GM12878 (cell line): ENCODE measurements at regions not wholly inside any gene's neighbourhood (a gene's known extent, or its start where the extent isn't known, plus 50 kb on each side); places are given as distances from the start of the nearest gene placed in this dataset.
A peak's percentile ranks its signal among the peaks of the same experiment; 100 is the strongest.

Experiments used
- ATAC-seq: fragments of 200-7000 bp; cut with Tn5 transposase; 3 replicates; pipeline ENCODE4 v1.9.1; 2020; ENCODE audit warnings: mild to moderate bottlenecking, moderate library complexity
- BruUV-seq: library from RNA; stranded (reverse); fragments of 400-500 nt; replicated peaks from 2 replicates; lab custom pipeline; 2021; lab: Mats Ljungman, UMichigan
- CTCF ChIA-PET: fragments of 300-600 bp; sonication (Branson Sonifier 250); formaldehyde crosslinking; extraction: SDS; loops from one replicate; lab custom pipeline; 2021; ENCODE audit warnings: inconsistent platforms; lab: Yijun Ruan, JAX
- POLR2A ChIA-PET: fragments of 350-600 bp; formaldehyde crosslinking; extraction: SDS; loops from one replicate; lab custom pipeline; 2021; ENCODE audit warnings: inconsistent platforms; lab: Charles Lee
- RAD21 ChIA-PET: fragments of 300-600 bp; sonication (Branson Sonifier 250); formaldehyde crosslinking; loops from one replicate; lab custom pipeline; 2023; ENCODE audit warnings: antibody characterized with exemption; ENCODE audit not compliant: unreplicated experiment; lab: Charles Lee
- SMC1A ChIA-PET: fragments of 300-600 bp; sonication (Branson Sonifier 250); formaldehyde crosslinking; loops from one replicate; lab custom pipeline; 2023; ENCODE audit not compliant: unreplicated experiment, uncharacterized antibody; lab: Charles Lee
- DNase-seq: peaks from one replicate; pipeline ENCODE4 v3.0.0-alpha.2; 2011; ENCODE audit warnings: low read depth, low spot score
- FAIRE-seq: peaks from 3 replicates; lab custom pipeline; 2011; peaks lifted over from hg19 to GRCh38; lab: Jason Lieb, UNC
- H2AFZ ChIP-seq: 2 replicates; pipeline ENCODE4 v1.6.0; 2011; ENCODE audit warnings: low read depth, low read length, control low read depth; ENCODE audit not compliant: control insufficient read depth
- H3K27ac ChIP-seq: 2 replicates; pipeline ENCODE4 v1.5.1; 2011; ENCODE audit warnings: control low read depth; ENCODE audit not compliant: control insufficient read depth, insufficient read depth
- H3K27me3 ChIP-seq, 2 experiments: replicated peaks in 1 of 2; 2 replicates each; pipeline versions ENCODE4 v1.6.0 to v1.6.1; 2011; ENCODE audit warnings: low read length in 1 of 2; ENCODE audit not compliant: control insufficient read depth in 2 of 2, insufficient read depth in 2 of 2
- H3K36me3 ChIP-seq, 2 experiments: 2 replicates each; pipeline ENCODE4 v1.5.1; 2011; ENCODE audit warnings: low read length in 1 of 2; ENCODE audit not compliant: control insufficient read depth in 2 of 2, insufficient read depth in 2 of 2
- H3K4me1 ChIP-seq: 2 replicates; pipeline ENCODE4 v1.6.1; 2011; ENCODE audit warnings: mild to moderate bottlenecking, low read length, moderate library complexity, mixed read lengths; ENCODE audit not compliant: control insufficient read depth, insufficient read depth
- H3K4me2 ChIP-seq: 2 replicates; pipeline ENCODE4 v1.6.0; 2011; ENCODE audit warnings: control low read depth; ENCODE audit not compliant: control insufficient read depth, insufficient read depth
- H3K4me3 ChIP-seq: fragments of 200-600 bp; sonication (generic); 2 replicates; pipeline ENCODE4 v1.5.1; 2016
- H3K79me2 ChIP-seq: 2 replicates; pipeline ENCODE4 v1.6.0; 2011; ENCODE audit warnings: low read length; ENCODE audit not compliant: control insufficient read depth, insufficient read depth
- H3K9ac ChIP-seq: 2 replicates; pipeline ENCODE4 v1.8.0; 2011; ENCODE audit warnings: low read length, control low read depth, mixed read lengths; ENCODE audit not compliant: control insufficient read depth, insufficient read depth
- H3K9me3 ChIP-seq: replicated peaks from 3 replicates; pipeline ENCODE4 v1.5.1; 2011; ENCODE audit warnings: mild to moderate bottlenecking, low read length; ENCODE audit not compliant: control insufficient read depth, insufficient read depth
- H4K20me1 ChIP-seq: 2 replicates; pipeline ENCODE4 v1.6.0; 2011; ENCODE audit not compliant: control insufficient read depth, insufficient read depth
- ASH2L ChIP-seq: fragments of 300-600, 200-600 bp; sonication (generic); IDR thresholded peaks from 2 replicates; pipeline ENCODE4 v1.6.1; 2017; ENCODE audit warnings: low read depth, mild to moderate bottlenecking, borderline replicate concordance
- BRCA1 ChIP-seq: IDR thresholded peaks from 2 replicates; pipeline ENCODE4 v1.6.1; 2011; ENCODE audit warnings: low read depth, low read length, improper control_type of control experiment
- CREB1 ChIP-seq: IDR thresholded peaks from 2 replicates; pipeline ENCODE4 v1.6.1; 2012; ENCODE audit warnings: low read depth, mild to moderate bottlenecking, inconsistent platforms
- EGR1 ChIP-seq, 2 experiments: IDR thresholded peaks; 1 replicate in 1 of 2; 2 replicates in 1 of 2; pipeline ENCODE4 v1.6.1; 2011 to 2012; ENCODE audit warnings: low read depth in 2 of 2, low read length in 2 of 2, borderline replicate concordance in 1 of 2, mild to moderate bottlenecking in 1 of 2, moderate library complexity in 1 of 2
- FOXK2 ChIP-seq: fragments of 450-650 bp; IDR thresholded peaks from 2 replicates; pipeline ENCODE4 v1.6.1; 2017; ENCODE audit warnings: mild to moderate bottlenecking, moderate library complexity
- GATAD2B ChIP-seq: fragments of 450-650 bp; conservative IDR thresholded peaks from 2 replicates; pipeline ENCODE4 v1.6.1; 2017; ENCODE audit warnings: low read depth, mild to moderate bottlenecking, moderate library complexity
- HDAC6 ChIP-seq: fragments of 200-600 bp; sonication (generic); IDR thresholded peaks from one replicate; pipeline ENCODE4 v1.8.0; 2017; ENCODE audit warnings: antibody characterized with exemption; ENCODE audit not compliant: unreplicated experiment
- IRF5 ChIP-seq: fragments of 450-650 bp; IDR thresholded peaks from 2 replicates; pipeline ENCODE4 v1.6.1; 2017; ENCODE audit warnings: borderline replicate concordance
- MYB ChIP-seq: fragments of 150-350 bp; IDR thresholded peaks from 2 replicates; pipeline ENCODE4 v1.6.1; 2014; ENCODE audit warnings: mild to moderate bottlenecking, low read depth, low read length, borderline replicate concordance
- NFYA ChIP-seq: IDR thresholded peaks from 2 replicates; pipeline ENCODE4 v1.6.1; 2011; ENCODE audit warnings: low read depth, mild to moderate bottlenecking, low read length, improper control_type of control experiment, borderline replicate concordance
- NR2F1 ChIP-seq: fragments of 450-650 bp; conservative IDR thresholded peaks from 2 replicates; pipeline ENCODE4 v1.6.1; 2017; ENCODE audit warnings: mild to moderate bottlenecking
- RB1 ChIP-seq: fragments of 450-650 bp; formaldehyde crosslinking; IDR thresholded peaks from 2 replicates; pipeline ENCODE4 v1.6.1; 2017; ENCODE audit warnings: mild to moderate bottlenecking, borderline replicate concordance
- RCOR1 ChIP-seq: conservative IDR thresholded peaks from 2 replicates; pipeline ENCODE4 v1.6.1; 2012; ENCODE audit warnings: low read depth, low read length, improper control_type of control experiment
- SIN3A ChIP-seq: IDR thresholded peaks from 2 replicates; pipeline ENCODE4 v1.6.1; 2012; ENCODE audit warnings: low read depth, low read length, improper control_type of control experiment
- ZBTB40 ChIP-seq: fragments of 450-650 bp; IDR thresholded peaks from 2 replicates; pipeline ENCODE4 v1.6.1; 2016; ENCODE audit warnings: mild to moderate bottlenecking, moderate library complexity, borderline replicate concordance
- ZSCAN29 ChIP-seq: fragments of 450-650 bp; IDR thresholded peaks from 2 replicates; pipeline ENCODE4 v1.6.1; 2017; ENCODE audit warnings: mild to moderate bottlenecking, moderate library complexity
- WGBS: methylation state at CpG from one replicate; pipeline ENCODE4 v1.1.6; 2016; ENCODE audit warnings: low lambda C conversion rate; ENCODE audit not compliant: insufficient replicate concordance, insufficient coverage; ENCODE audit errors: missing lambda C conversion rate; 5-methylcytosine and 5-hydroxymethylcytosine counted together
- in situ Hi-C: fragments of 300-500 bp; cut with MboI; formaldehyde crosslinking; loops from 9 replicates; pipeline ENCODE4 v1.14.3; 2018; ENCODE audit warnings: mixed read lengths
- intact Hi-C: fragments of 100-400 bp; cut with micrococcal nuclease; formaldehyde crosslinking; loops from one replicate; pipeline ENCODE4 v1.14.2; 2022; ENCODE audit not compliant: unreplicated experiment
- TF ChIP-seq, protein P1 (sequence below): IDR thresholded peaks from 2 replicates; pipeline ENCODE4 v1.6.1; 2012; ENCODE audit warnings: low read depth, low read length, improper control_type of control experiment

- no peak for TF ChIP-seq RCOR1
- no peak for TF ChIP-seq NFYA
- no peak for TF ChIP-seq HDAC6
- no peak for TF ChIP-seq RB1
- 0 out of 2 replicates have a peak, but pooled peaks have one; percentile 42 for TF ChIP-seq NR2F1
- TF ChIP-seq EGR1 (IDR thresholded peaks at IDR 0.05; ENCODE audit: borderline replicate concordance in 1 of 2, low read depth in 2 of 2, low read length in 2 of 2) = no peak
These were observed 71.1 kb downstream of the IER5 start (continued) for GRCh38 chr1:181159451-181160140.

DNA sequence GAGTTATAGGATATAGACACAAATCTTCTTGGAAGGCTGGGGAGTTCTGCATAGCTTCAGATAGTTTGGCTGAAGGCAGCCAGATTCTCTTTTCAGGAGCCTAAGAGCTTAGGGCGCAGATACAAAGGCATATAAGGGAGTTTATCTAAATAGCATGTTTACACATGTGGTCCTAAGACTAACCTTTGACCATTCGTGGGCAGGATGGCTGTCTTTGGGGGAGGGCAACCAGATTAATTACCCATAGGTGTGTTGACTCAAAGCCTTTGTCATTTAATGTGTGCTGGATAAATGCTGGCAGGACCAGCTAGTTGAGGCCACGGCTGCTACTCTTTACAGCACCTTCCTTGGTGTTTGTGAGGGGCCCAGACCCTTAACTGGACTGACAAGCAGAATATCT, 71.8 kb downstream of the IER5 start:
- no peak for DNase-seq
- in situ Hi-C loops (loop anchor here (10.0 to 25.0 kb wide), 2 partner anchors 523 to 626 kb away; partner anchors contain the start of gene XPR1), intact Hi-C loops (no loop called here)
- Histone ChIP-seq H3K9me3 (peaks cover 8% of the 10 kb centered on the region), H3K27me3 (no peaks in the 10 kb centered on the region), H3K27ac (no peak overlapping the region), H3K9ac (no peak overlapping the region), H3K4me1 (peaks cover 10% of the 10 kb centered on the region), H2AFZ (no peak overlapping the region), H3K36me3 (no peaks in the 10 kb centered on the region), H3K79me2 (no peaks in the 10 kb centered on the region), H3K4me2 (no peak overlapping the region), H3K4me3 (no peak overlapping the region), H4K20me1 (no peaks in the 10 kb centered on the region)
- ChIA-PET SMC1A (interaction anchor here (1.1 to 5.6 kb wide), 3 partner anchors 18 to 297 kb away, joined by 3 to 65 read pairs (median 5); no protein-coding TSS in a partner anchor), CTCF (interaction anchor here (0.8 to 10.0 kb wide), 2 partner anchors 9 to 19 kb away, joined by 3 to 81 read pairs; no protein-coding TSS in a partner anchor), RAD21 (interaction anchor here (0.8 to 1.1 kb wide), 2 partner anchors 19 to 221 kb away, joined by 3 to 4 read pairs; no protein-coding TSS in a partner anchor), POLR2A (interaction anchor here (0.6 to 1.0 kb wide), 3 partner anchors 8 to 112 kb away, joined by 3 to 4 read pairs (median 3); no protein-coding TSS in a partner anchor)
- no peak for FAIRE-seq
- WGBS = 66% methylated on average over 3 of the region's 3 CpGs
- no peak for ATAC-seq
- no TSS peak for BruUV-seq
- TF ChIP-seq MYB (no peak), GATAD2B (no peak), ASH2L (no peak), ZBTB40 (no peak), CREB1 (no peak), BRCA1 (no peak), SIN3A (no peak), FOXK2 (no peak), IRF5 (no peak), ZSCAN29 (no peak)
- TF ChIP-seq, protein P1, sequence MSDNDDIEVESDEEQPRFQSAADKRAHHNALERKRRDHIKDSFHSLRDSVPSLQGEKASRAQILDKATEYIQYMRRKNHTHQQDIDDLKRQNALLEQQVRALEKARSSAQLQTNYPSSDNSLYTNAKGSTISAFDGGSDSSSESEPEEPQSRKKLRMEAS = no peak
